Left kidney (tissue), 1 donor: ENCODE measurements at regions not wholly inside any gene's neighbourhood (a gene's known extent, or its start where the extent isn't known, plus 50 kb on each side); places are given as distances from the start of the nearest gene placed in this dataset.
A peak's percentile ranks its signal among the peaks of the same experiment; 100 is the strongest.

Source experiments
- DNase-seq: peaks from one replicate; pipeline ENCODE4 v3.0.0-alpha.2; 2013

GRCh38 chr18:3358310-3358709, 91.7 kb upstream of the TGIF1 start:
- DNase-seq: no peak

GRCh38 chr18:3360211-3360610, 89.8 kb upstream of the TGIF1 start:
- DNase-seq: no peak

- DNase-seq: no peak
These were observed 82.4 kb upstream of the TGIF1 start for GRCh38 chr18:3367491-3368091.

GRCh38 chr18:3368193-3368592, 81.8 kb upstream of the TGIF1 start:
- DNase-seq: no peak

- no peak for DNase-seq
These were observed 70.3 kb upstream of the TGIF1 start for GRCh38 chr18:3379685-3380084.

- DNase-seq: no peak
These were observed 69.5 kb upstream of the TGIF1 start for GRCh38 chr18:3380384-3380961.

GRCh38 chr18:3383381-3383915, 66.5 kb upstream of the TGIF1 start:
- DNase-seq: no peak

GRCh38 chr18:3384664-3385563, 65.1 kb upstream of the TGIF1 start:
- DNase-seq: no peak

GRCh38 chr18:3388323-3388722, 61.6 kb upstream of the TGIF1 start:
- DNase-seq: no peak

GRCh38 chr18:3388980-3389379, 61.0 kb upstream of the TGIF1 start:
- DNase-seq: no peak

- no peak for DNase-seq
These were observed 60.0 kb upstream of the TGIF1 start for GRCh38 chr18:3389977-3390376.

- no peak for DNase-seq
These were observed 58.1 kb upstream of the TGIF1 start for GRCh38 chr18:3391704-3392466.

GRCh38 chr18:3392467-3392855, 57.5 kb upstream of the TGIF1 start:
- no peak for DNase-seq

- DNase-seq: no peak
These were observed 55.3 kb upstream of the TGIF1 start for GRCh38 chr18:3394648-3395047.

- DNase-seq: no peak
These were observed 54.5 kb upstream of the TGIF1 start for GRCh38 chr18:3395466-3395865.

- peak; percentile 21 for DNase-seq
These were observed 52.8 kb upstream of the TGIF1 start for GRCh38 chr18:3397031-3397750.

- no peak for DNase-seq
These were observed 52.2 kb upstream of the TGIF1 start for GRCh38 chr18:3397786-3398185.
